ENCODE measurements at regions not wholly inside any gene's neighbourhood (a gene's known extent, or its start where the extent isn't known, plus 50 kb on each side); places are given as distances from the start of the nearest gene placed in this dataset.

- Histone ChIP-seq H2BK120ac (ENCODE audit: low read depth, low read length, poor library complexity, severe bottlenecking) (no peak overlapping the region), H3K79me1 (ENCODE audit: insufficient read depth, low read depth, low read length, poor library complexity, severe bottlenecking) (no peaks in the 10 kb centered on the region), H3K79me2 (ENCODE audit: insufficient read depth, low read length) (peaks cover 2% of the 10 kb centered on the region; the same call in 1 of the 2 replicates), H3K4me2 (ENCODE audit: insufficient read depth, insufficient read length, low read length) (no peak overlapping the region), H4K8ac (replicated peaks; ENCODE audit: insufficient read length, low read depth, low read length) (no peak overlapping the region), H3K4ac (ENCODE audit: low read depth, low read length) (no peak overlapping the region), H3T11ph (ENCODE audit: low read length) (no peak overlapping the region), H3K23ac (ENCODE audit: insufficient read length, low read depth, low read length) (no peak overlapping the region), H3K9ac (ENCODE audit: extremely low read depth, insufficient read length, low read length) (no peak overlapping the region), H4K91ac (ENCODE audit: insufficient read length, low read depth, low read length) (no peak overlapping the region), H3K4me1 (ENCODE audit: insufficient read depth, low read length) (no peaks in the 10 kb centered on the region; the same call in 1 of the 2 replicates), H3K27ac (ENCODE audit: insufficient read length, low read depth, low read length) (no peak overlapping the region), H3K27me3 (ENCODE audit: insufficient read depth, low read length) (no peaks in the 10 kb centered on the region), H3K56ac (ENCODE audit: insufficient read length, low read depth, low read length) (no peak overlapping the region), H3K18ac (ENCODE audit: insufficient read length, low read depth, low read length) (no peak overlapping the region), H3K23me2 (ENCODE audit: insufficient read length, low read depth, low read length, poor library complexity, severe bottlenecking) (no peaks in the 10 kb centered on the region), H2BK5ac (ENCODE audit: insufficient read length, low read length) (no peak overlapping the region), H2AK5ac (ENCODE audit: insufficient read length, low read length) (no peak overlapping the region), H2BK15ac (ENCODE audit: low read depth, low read length) (no peak overlapping the region), H4K20me1 (ENCODE audit: control insufficient read depth, insufficient read depth, insufficient read length) (no peaks in the 10 kb centered on the region), H2AFZ (ENCODE audit: low read length) (no peak overlapping the region), H2BK20ac (ENCODE audit: low read depth, low read length, poor library complexity, severe bottlenecking) (no peak overlapping the region), H3K9me3 (ENCODE audit: control insufficient read depth, low read depth, low read length) (no peaks in the 10 kb centered on the region), H2BK12ac (ENCODE audit: insufficient read length, low read depth, low read length) (no peak overlapping the region), H3K14ac (ENCODE audit: insufficient read depth, low read length) (no peak overlapping the region), H4K5ac (ENCODE audit: insufficient read length, low read depth, low read length) (no peak overlapping the region)
- WGBS (ENCODE audit: extremely low coverage, insufficient read length, low lambda C conversion rate), result no CpG with 5 or more reads among the region's 2 CpGs
- no peak for DNase-seq
- Mint-ChIP-seq H3K27ac (no peak overlapping the region), H3K4me1 (no peaks in the 10 kb centered on the region), H3K27me3 (ENCODE audit: low read depth) (no peaks in the 10 kb centered on the region; the same call in none of the 2 replicates), H3K4me3 (no peak overlapping the region), H3K36me3 (ENCODE audit: insufficient read depth in 1 of 3, low read depth in 3 of 3) (peaks cover 5 to 18% (median 8%) of the 10 kb centered on the region in 3 experiments), H3K9me3 (peaks cover 59 to 76% of the 10 kb centered on the region in 2 experiments)
- TF ChIP-seq CTCF (conservative IDR thresholded peaks at IDR 0.05), result peak; percentile 55
Observed at GRCh38 chrX:39705290-39705689, 392.5 kb downstream of the BCOR start.

Data from H9 (cell line).